Motor neuron (in vitro differentiated cells): ENCODE measurements at regions not wholly inside any gene's neighbourhood (a gene's known extent, or its start where the extent isn't known, plus 50 kb on each side); places are given as distances from the start of the nearest gene placed in this dataset.
A peak's percentile ranks its signal among the peaks of the same experiment; 100 is the strongest.
"Not testable (repeated sequence)": the region's sequence is repeated elsewhere in the genome, so short reads cannot be mapped to it uniquely, and the experiment has no call there.

Experiments
- ATAC-seq, 8 experiments: fragments of 200-7000 bp; cut with Tn5 transposase; replicated peaks in 6 of 8; 2 replicates each; pipeline ENCODE4 v1.8.0; 2021; ENCODE audit warnings: mild to moderate bottlenecking in 8 of 8, moderate library complexity in 8 of 8
- H3K27ac ChIP-seq, 2 donors: fragments of 250-450 bp; sonication (Bioruptor Pico); 2 replicates each; pipeline ENCODE4 v1.9.0; 2021; ENCODE audit warnings: antibody characterized with exemption in 2 of 2, mild to moderate bottlenecking in 2 of 2, moderate library complexity in 1 of 2
- H3K4me1 ChIP-seq, 2 donors: fragments of 250-450 bp; sonication (Bioruptor Pico); replicated peaks in 1 of 2; 2 replicates each; pipeline ENCODE4 v1.6.1; 2021; ENCODE audit warnings: antibody characterized with exemption in 2 of 2, mild to moderate bottlenecking in 2 of 2, moderate library complexity in 1 of 2
- H3K4me3 ChIP-seq, 5 donors: fragments of 250-450 bp; sonication (Bioruptor Pico); 2 replicates each; pipeline ENCODE4 v1.9.0; 2021; ENCODE audit warnings: antibody characterized with exemption in 5 of 5, mild to moderate bottlenecking in 5 of 5, moderate library complexity in 4 of 5
- WGBS, 10 experiments: fragments of 450-650 bp; shearing (Covaris generic); methylation state at CpG; one replicate each; pipeline ENCODE4 v1.0.0; 2022; 5-methylcytosine and 5-hydroxymethylcytosine counted together
- in situ Hi-C, 9 experiments: fragments of 400-800 bp; cut with MboI; loops; one replicate each; pipeline ENCODE4 v1.15.0; 2021; ENCODE audit warnings: low sequenced_read_pairs in 9 of 9, low pct_unique_long_range_greater_than_20kb in 2 of 9; ENCODE audit not compliant: unreplicated experiment in 9 of 9

GRCh38 chr6:9233226-9233625 lies 797.9 kb upstream of the SLC35B3 start:
- no peak for ATAC-seq
- H3K4me1 ChIP-seq, result no peaks in the 10 kb centered on the region
- in situ Hi-C loops, result loop anchor here in 1 of 9 experiments (25.0 kb wide), 2 partner anchors 246 to 1179 kb away; partner anchors contain the start of gene TFAP2A
- no peak overlapping the region for H3K4me3 ChIP-seq
- WGBS, 10 experiments, result 0 to 83% (median 63%) methylated on average over 1 to 2 of the region's 2 CpGs; no CpG with 5 or more reads in 1 of the 10 experiments
- no peak overlapping the region for H3K27ac ChIP-seq

- ATAC-seq, result peak in 1 of 8 experiments; percentile 43
- 8 to 96% (median 65%) methylated on average over 1 to 3 of the region's 3 CpGs for WGBS, 10 experiments
- no peak overlapping the region for H3K4me3 ChIP-seq
- in situ Hi-C loops, result loop anchor here in 1 of 9 experiments (25.0 kb wide), 2 partner anchors 238 to 1187 kb away; partner anchors contain the start of gene TFAP2A
- H3K4me1 ChIP-seq, result no peaks in the 10 kb centered on the region
- no peak overlapping the region for H3K27ac ChIP-seq
These were observed 790.1 kb upstream of the SLC35B3 start for GRCh38 chr6:9225441-9225871.

- Histone ChIP-seq H3K4me1 (no peaks in the 10 kb centered on the region), H3K27ac (no peak overlapping the region), H3K4me3 (no peak overlapping the region)
- ATAC-seq, result no peak
- in situ Hi-C loops, result no loop called here
- WGBS, 10 experiments, result 60 to 100% (median 71%) methylated on average over 1 of the region's 1 CpG; no CpG with 5 or more reads in 5 of the 10 experiments
These were observed 789.2 kb upstream of the SLC35B3 start for GRCh38 chr6:9224539-9224938.

GRCh38 chr6:9213717-9214116 lies 778.4 kb upstream of the SLC35B3 start:
- 25 to 100% (median 82%) methylated on average over 1 to 6 of the region's 8 CpGs; no CpG with 5 or more reads in 3 of the 10 experiments for WGBS, 10 experiments
- ATAC-seq, H3K4me1 ChIP-seq, H3K27ac ChIP-seq, H3K4me3 ChIP-seq, in situ Hi-C loops: not testable (repeated sequence)

- no peak for ATAC-seq
- H3K4me1 ChIP-seq, result no peaks in the 10 kb centered on the region
- in situ Hi-C loops, result no loop called here
- WGBS, 10 experiments, result 29 to 100% (median 81%) methylated on average over 1 to 3 of the region's 3 CpGs; no CpG with 5 or more reads in 3 of the 10 experiments
- no peak overlapping the region for H3K4me3 ChIP-seq
- H3K27ac ChIP-seq, result no peak overlapping the region
These were observed 773.6 kb upstream of the SLC35B3 start for GRCh38 chr6:9208966-9209365.

- WGBS, 10 experiments, result 0 to 100% (median 17%) methylated on average over 1 of the region's 1 CpG; no CpG with 5 or more reads in 3 of the 10 experiments
- no peak overlapping the region for H3K27ac ChIP-seq
- in situ Hi-C loops, result no loop called here
- H3K4me1 ChIP-seq, result no peaks in the 10 kb centered on the region
- no peak for ATAC-seq
- H3K4me3 ChIP-seq, result no peak overlapping the region
These were observed 770.3 kb upstream of the SLC35B3 start for GRCh38 chr6:9205645-9206044.

- ATAC-seq, result peak in 2 of 8 experiments; percentile 39 to 56
These were observed 768.8 kb upstream of the SLC35B3 start for GRCh38 chr6:9204171-9204570.

GRCh38 chr6:9200712-9201111 lies 765.4 kb upstream of the SLC35B3 start:
- ATAC-seq, result no peak

More at GRCh38 chr6:9204171-9204570, 768.8 kb upstream of the SLC35B3 start:
- H3K27ac ChIP-seq, result no peak overlapping the region
- no peaks in the 10 kb centered on the region for H3K4me1 ChIP-seq
- 0 to 100% (median 80%) methylated on average over 1 of the region's 1 CpG; no CpG with 5 or more reads in 1 of the 10 experiments for WGBS, 10 experiments
- H3K4me3 ChIP-seq, result no peak overlapping the region
- in situ Hi-C loops, result no loop called here

GRCh38 chr6:9197726-9198125 lies 762.4 kb upstream of the SLC35B3 start:
- ATAC-seq, result no peak
- Histone ChIP-seq H3K4me3 (no peak overlapping the region), H3K4me1 (no peaks in the 10 kb centered on the region), H3K27ac (no peak overlapping the region)
- in situ Hi-C loops, result no loop called here
- WGBS, 10 experiments, result 35 to 91% (median 73%) methylated on average over 1 to 3 of the region's 3 CpGs

More at GRCh38 chr6:9200712-9201111, 765.4 kb upstream of the SLC35B3 start:
- no peak overlapping the region for H3K27ac ChIP-seq
- H3K4me3 ChIP-seq, result no peak overlapping the region
- in situ Hi-C loops, result no loop called here
- no peaks in the 10 kb centered on the region for H3K4me1 ChIP-seq

- 0 to 85% (median 63%) methylated on average over 1 of the region's 1 CpG; no CpG with 5 or more reads in 3 of the 10 experiments for WGBS, 10 experiments
- no peak for ATAC-seq
- H3K27ac ChIP-seq, result no peak overlapping the region
- in situ Hi-C loops, result no loop called here
- no peaks in the 10 kb centered on the region for H3K4me1 ChIP-seq
- no peak overlapping the region for H3K4me3 ChIP-seq
These were observed 760.0 kb upstream of the SLC35B3 start for GRCh38 chr6:9195322-9195721.

- Histone ChIP-seq H3K4me1 (no peaks in the 10 kb centered on the region), H3K27ac (no peak overlapping the region), H3K4me3 (no peak overlapping the region)
- WGBS, 10 experiments, result 59 to 100% (median 85%) methylated on average over 1 to 4 of the region's 4 CpGs; no CpG with 5 or more reads in 2 of the 10 experiments
- in situ Hi-C loops, result no loop called here
- ATAC-seq, result no peak
These were observed 757.1 kb upstream of the SLC35B3 start for GRCh38 chr6:9192405-9192909.

GRCh38 chr6:9186148-9186547 lies 750.8 kb upstream of the SLC35B3 start:
- in situ Hi-C loops, result no loop called here
- no peak overlapping the region for H3K27ac ChIP-seq
- H3K4me3 ChIP-seq, result no peak overlapping the region
- H3K4me1 ChIP-seq, result no peaks in the 10 kb centered on the region
- ATAC-seq, result no peak

GRCh38 chr6:9178071-9178470 lies 742.7 kb upstream of the SLC35B3 start:
- Histone ChIP-seq H3K27ac (no peak overlapping the region), H3K4me3 (no peak overlapping the region), H3K4me1 (no peaks in the 10 kb centered on the region)
- 37 to 100% (median 83%) methylated on average over 1 to 2 of the region's 2 CpGs; no CpG with 5 or more reads in 3 of the 10 experiments for WGBS, 10 experiments
- in situ Hi-C loops, result no loop called here
- ATAC-seq, result peak in 1 of 8 experiments; percentile 36

- no peak for ATAC-seq
- in situ Hi-C loops, result no loop called here
- Histone ChIP-seq H3K4me3 (no peak overlapping the region), H3K27ac (no peak overlapping the region), H3K4me1 (no peaks in the 10 kb centered on the region)
- 0 to 90% (median 73%) methylated on average over 1 to 6 of the region's 7 CpGs; no CpG with 5 or more reads in 1 of the 10 experiments for WGBS, 10 experiments
These were observed 737.9 kb upstream of the SLC35B3 start for GRCh38 chr6:9173229-9173628.
